DOHH2 (cell line): ENCODE measurements at regions not wholly inside any gene's neighbourhood (a gene's known extent, or its start where the extent isn't known, plus 50 kb on each side); places are given as distances from the start of the nearest gene placed in this dataset.

ENCODE experiments used
- EZH2phosphoT487 ChIP-seq: fragments of 200-600 bp; sonication (generic); IDR thresholded peaks from 2 replicates; pipeline ENCODE4 v1.6.1; 2017; ENCODE audit warnings: borderline replicate concordance, mild to moderate bottlenecking, antibody characterized with exemption, low read length, moderate library complexity, mixed read lengths
- TF ChIP-seq, protein P1 (sequence below): fragments of 200-600 bp; sonication (generic); IDR thresholded peaks from one replicate; pipeline ENCODE4 v1.5.1; 2014; ENCODE audit warnings: antibody characterized with exemption, mild to moderate bottlenecking, low read depth, low read length; ENCODE audit not compliant: poor library complexity, severe bottlenecking

DNA sequence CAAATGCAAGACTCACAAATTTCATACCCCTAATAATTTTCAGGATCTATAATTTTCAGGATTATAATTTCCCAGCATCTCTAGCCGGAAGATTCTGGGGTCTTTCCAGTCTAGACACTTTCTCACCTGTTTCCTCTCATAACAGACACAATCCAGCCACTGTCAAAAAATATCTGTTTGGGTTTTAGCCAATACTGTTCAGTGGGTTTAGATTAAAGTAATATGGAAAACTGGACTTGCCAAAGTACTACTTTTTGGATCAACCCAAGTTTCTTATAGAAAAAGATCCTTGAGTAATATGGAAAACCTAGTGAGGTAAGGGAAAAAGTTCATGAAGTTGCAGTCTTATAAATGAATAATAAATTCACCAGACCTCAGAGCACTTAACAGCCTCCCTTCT, 62.1 kb upstream of the NEBL start:
- TF ChIP-seq, protein P1, sequence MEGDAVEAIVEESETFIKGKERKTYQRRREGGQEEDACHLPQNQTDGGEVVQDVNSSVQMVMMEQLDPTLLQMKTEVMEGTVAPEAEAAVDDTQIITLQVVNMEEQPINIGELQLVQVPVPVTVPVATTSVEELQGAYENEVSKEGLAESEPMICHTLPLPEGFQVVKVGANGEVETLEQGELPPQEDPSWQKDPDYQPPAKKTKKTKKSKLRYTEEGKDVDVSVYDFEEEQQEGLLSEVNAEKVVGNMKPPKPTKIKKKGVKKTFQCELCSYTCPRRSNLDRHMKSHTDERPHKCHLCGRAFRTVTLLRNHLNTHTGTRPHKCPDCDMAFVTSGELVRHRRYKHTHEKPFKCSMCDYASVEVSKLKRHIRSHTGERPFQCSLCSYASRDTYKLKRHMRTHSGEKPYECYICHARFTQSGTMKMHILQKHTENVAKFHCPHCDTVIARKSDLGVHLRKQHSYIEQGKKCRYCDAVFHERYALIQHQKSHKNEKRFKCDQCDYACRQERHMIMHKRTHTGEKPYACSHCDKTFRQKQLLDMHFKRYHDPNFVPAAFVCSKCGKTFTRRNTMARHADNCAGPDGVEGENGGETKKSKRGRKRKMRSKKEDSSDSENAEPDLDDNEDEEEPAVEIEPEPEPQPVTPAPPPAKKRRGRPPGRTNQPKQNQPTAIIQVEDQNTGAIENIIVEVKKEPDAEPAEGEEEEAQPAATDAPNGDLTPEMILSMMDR: no peak
- no peak for TF ChIP-seq EZH2phosphoT487
